ENCODE measurements at regions not wholly inside any gene's neighbourhood (a gene's known extent, or its start where the extent isn't known, plus 50 kb on each side); places are given as distances from the start of the nearest gene placed in this dataset.

DNA sequence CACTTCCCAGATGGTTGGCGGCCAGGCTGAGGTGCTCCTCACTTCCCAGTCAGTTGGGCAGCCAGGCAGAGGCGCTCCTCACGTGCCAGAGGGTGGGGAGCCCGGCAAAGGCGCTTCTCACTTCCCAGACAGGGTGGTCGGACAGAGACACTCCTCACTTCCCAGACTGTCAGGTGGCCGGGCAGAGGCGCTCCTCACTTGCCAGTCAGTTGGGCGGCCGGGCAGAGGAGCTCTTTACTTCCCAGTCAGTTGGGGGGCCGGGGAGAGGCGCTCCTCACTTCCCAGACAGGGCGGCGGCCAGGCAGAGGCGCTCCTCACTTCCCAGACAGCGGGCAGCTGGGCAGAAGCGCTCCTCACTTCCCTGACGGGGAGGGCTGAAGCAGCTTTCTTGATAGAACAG, 143.0 kb upstream of the ARID2 start:
- Mint-ChIP-seq H3K4me1 (no peaks in the 10 kb centered on the region), H3K4me3 (no peak overlapping the region), H3K27me3 (ENCODE audit: low read depth) (no peaks in the 10 kb centered on the region), H3K36me3 (ENCODE audit: low read depth) (no peaks in the 10 kb centered on the region), H3K9me3 (no peaks in the 10 kb centered on the region), H3K27ac (ENCODE audit: unreplicated experiment) (no peak overlapping the region)
- no peak for DNase-seq (ENCODE audit: low read depth, low spot score)
- TF ChIP-seq, protein P1, sequence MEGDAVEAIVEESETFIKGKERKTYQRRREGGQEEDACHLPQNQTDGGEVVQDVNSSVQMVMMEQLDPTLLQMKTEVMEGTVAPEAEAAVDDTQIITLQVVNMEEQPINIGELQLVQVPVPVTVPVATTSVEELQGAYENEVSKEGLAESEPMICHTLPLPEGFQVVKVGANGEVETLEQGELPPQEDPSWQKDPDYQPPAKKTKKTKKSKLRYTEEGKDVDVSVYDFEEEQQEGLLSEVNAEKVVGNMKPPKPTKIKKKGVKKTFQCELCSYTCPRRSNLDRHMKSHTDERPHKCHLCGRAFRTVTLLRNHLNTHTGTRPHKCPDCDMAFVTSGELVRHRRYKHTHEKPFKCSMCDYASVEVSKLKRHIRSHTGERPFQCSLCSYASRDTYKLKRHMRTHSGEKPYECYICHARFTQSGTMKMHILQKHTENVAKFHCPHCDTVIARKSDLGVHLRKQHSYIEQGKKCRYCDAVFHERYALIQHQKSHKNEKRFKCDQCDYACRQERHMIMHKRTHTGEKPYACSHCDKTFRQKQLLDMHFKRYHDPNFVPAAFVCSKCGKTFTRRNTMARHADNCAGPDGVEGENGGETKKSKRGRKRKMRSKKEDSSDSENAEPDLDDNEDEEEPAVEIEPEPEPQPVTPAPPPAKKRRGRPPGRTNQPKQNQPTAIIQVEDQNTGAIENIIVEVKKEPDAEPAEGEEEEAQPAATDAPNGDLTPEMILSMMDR (conservative IDR thresholded peaks at IDR 0.05): no peak

DNA sequence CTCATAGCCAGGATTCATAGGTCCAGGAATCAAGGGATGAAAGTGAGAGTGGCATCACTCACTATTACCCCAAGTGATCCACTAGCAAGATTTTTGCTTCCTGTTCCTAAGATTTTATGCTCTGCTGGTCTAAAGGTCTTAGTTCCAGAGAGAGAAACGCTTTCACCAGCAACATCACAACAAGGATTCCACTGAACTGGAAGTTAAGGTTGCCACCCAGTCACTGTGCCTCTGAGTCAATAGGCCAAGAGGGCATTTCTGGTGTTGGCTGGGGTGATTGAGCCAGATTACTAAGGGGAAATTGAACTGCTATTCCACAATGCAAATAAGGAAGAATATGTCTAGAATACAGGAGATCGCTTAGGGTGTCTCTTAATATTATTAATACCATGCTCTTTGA, 142.5 kb upstream of the ARID2 start:
- Mint-ChIP-seq H3K4me1 (no peaks in the 10 kb centered on the region), H3K4me3 (no peak overlapping the region), H3K27ac (ENCODE audit: unreplicated experiment) (no peak overlapping the region), H3K36me3 (ENCODE audit: low read depth) (no peaks in the 10 kb centered on the region), H3K9me3 (no peaks in the 10 kb centered on the region), H3K27me3 (ENCODE audit: low read depth) (no peaks in the 10 kb centered on the region)
- DNase-seq (ENCODE audit: low read depth, low spot score): no peak
- TF ChIP-seq, protein P1 (conservative IDR thresholded peaks at IDR 0.05): no peak

- Mint-ChIP-seq H3K27me3 (ENCODE audit: low read depth) (no peaks in the 10 kb centered on the region), H3K4me3 (no peak overlapping the region), H3K27ac (ENCODE audit: unreplicated experiment) (no peak overlapping the region), H3K4me1 (no peaks in the 10 kb centered on the region), H3K36me3 (ENCODE audit: low read depth) (no peaks in the 10 kb centered on the region), H3K9me3 (no peaks in the 10 kb centered on the region)
- no peak for DNase-seq (ENCODE audit: low read depth, low spot score)
- TF ChIP-seq, protein P1 (conservative IDR thresholded peaks at IDR 0.05): no peak
Measured at GRCh38 chr12:45587877-45588533, 141.5 kb upstream of the ARID2 start.

DNA sequence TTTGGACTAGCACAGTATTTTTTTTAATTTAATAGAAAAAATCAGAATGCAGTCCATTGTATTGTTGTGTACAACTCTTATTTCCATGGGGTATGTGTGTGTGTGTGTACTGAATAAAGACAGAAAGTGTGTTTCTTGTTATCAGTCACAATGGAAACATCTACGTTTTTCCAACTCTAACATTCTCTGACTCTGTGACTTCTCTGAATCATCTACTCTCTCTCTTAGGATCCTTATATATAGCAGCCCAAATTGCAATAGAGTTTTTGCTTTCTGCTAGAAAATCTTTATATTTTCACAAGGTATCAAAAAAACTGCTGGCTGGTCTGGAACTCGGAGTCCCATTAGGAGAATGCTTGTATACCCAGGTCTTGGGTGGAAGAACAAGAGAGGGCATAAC, 138.9 kb upstream of the ARID2 start:
- Mint-ChIP-seq H3K27ac (ENCODE audit: unreplicated experiment) (no peak overlapping the region), H3K27me3 (ENCODE audit: low read depth) (no peaks in the 10 kb centered on the region), H3K9me3 (peaks cover 3% of the 10 kb centered on the region), H3K4me1 (no peaks in the 10 kb centered on the region), H3K36me3 (ENCODE audit: low read depth) (no peaks in the 10 kb centered on the region), H3K4me3 (no peak overlapping the region)
- DNase-seq (ENCODE audit: low read depth, low spot score): no peak
- TF ChIP-seq, protein P1 (conservative IDR thresholded peaks at IDR 0.05): no peak

- TF ChIP-seq, protein P1 (conservative IDR thresholded peaks at IDR 0.05): no peak
- Mint-ChIP-seq H3K9me3 (peaks cover 3% of the 10 kb centered on the region), H3K4me3 (no peak overlapping the region), H3K36me3 (ENCODE audit: low read depth) (no peaks in the 10 kb centered on the region), H3K27me3 (ENCODE audit: low read depth) (no peaks in the 10 kb centered on the region), H3K27ac (ENCODE audit: unreplicated experiment) (no peak overlapping the region), H3K4me1 (no peaks in the 10 kb centered on the region)
- DNase-seq (ENCODE audit: low read depth, low spot score): no peak
Measured at GRCh38 chr12:45591635-45592034, 137.9 kb upstream of the ARID2 start.
